GM21576 (cell line): ENCODE measurements at regions not wholly inside any gene's neighbourhood (a gene's known extent, or its start where the extent isn't known, plus 50 kb on each side); places are given as distances from the start of the nearest gene placed in this dataset.
"Not testable (repeated sequence)": the region's sequence is repeated elsewhere in the genome, so short reads cannot be mapped to it uniquely, and the experiment has no call there.

Source experiments
- ATAC-seq: cut with Tn5 transposase; IDR thresholded peaks from one replicate; pipeline ENCODE4 v1.9.1; 2021; ENCODE audit warnings: mild to moderate bottlenecking, moderate library complexity; ENCODE audit not compliant: unreplicated experiment

DNA sequence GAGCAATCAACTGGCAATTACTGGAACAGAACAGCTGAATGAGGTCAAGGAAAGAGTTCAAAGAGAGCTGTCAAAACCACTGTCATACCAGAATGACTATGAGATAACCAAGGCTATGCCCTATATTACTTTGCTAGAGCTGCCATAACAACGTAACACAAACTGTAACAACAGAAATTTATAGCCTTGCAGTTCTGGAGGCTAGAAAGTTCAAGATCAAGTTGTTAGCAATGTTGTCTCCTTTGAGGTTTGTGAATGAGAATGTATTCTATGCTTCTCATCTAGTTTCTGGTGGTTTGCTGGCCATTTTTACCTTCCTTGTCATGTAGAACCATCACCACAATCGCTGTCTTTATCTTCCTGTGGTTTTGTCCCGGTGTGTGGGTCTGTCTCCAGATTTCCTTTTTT, 1323.0 kb upstream of the GJE1 start:
- peak; percentile 75 for ATAC-seq

DNA sequence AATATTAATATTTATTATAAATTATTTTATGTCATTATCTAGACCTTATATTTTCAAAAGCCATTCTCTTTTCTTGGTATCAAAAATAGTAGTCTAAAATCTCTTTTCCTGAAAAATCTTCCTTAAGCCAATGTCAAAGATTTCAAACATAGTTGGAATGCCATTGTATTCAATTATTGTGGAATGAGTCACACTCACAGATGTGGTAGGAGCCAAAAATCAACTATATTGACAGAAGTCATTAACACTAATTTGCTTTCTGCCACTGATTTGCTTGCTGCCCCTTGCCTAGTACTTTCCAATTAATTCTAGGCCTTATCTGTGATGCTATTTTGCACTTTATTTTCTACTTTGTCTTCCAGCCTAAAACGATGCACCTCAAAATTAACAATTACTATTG, 1326.3 kb upstream of the GJE1 start:
- no peak for ATAC-seq

DNA sequence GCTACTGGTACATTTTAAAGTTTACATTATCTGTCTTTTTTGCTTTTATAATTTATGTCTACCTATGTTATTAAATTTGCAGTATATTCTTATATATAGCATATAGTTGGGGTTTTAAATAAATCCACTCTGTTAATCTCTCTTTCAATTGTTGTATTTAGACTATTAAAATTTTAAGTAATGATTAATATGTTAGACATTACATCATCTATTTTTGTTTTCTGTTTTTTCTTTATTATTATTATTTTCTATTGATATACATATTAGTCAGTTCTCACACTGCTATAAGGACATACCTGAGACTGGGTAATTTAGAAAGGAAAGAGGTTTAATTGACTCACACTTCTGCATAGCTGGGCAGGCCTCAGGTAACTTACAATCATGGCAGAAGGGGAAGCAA, 1338.2 kb upstream of the GJE1 start:
- ATAC-seq: no peak

DNA sequence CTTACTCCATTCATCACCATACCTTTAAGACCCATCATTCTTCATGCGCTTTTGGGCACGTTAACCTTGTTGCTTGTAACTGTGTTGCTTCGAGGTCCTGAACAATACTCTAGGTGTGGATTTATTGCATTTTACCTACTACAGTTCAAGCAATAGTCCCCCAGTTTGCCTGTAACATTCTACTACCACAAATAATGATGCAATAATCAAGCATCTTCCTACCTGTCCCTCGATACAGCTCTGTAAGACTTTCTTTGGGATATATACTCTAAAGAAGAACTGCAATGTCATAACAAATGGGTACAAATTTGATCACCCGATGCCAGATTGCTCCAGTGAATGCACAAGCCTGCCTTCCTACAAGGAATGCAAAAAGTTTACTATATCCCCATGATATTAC, 1342.6 kb upstream of the GJE1 start:
- no peak for ATAC-seq

DNA sequence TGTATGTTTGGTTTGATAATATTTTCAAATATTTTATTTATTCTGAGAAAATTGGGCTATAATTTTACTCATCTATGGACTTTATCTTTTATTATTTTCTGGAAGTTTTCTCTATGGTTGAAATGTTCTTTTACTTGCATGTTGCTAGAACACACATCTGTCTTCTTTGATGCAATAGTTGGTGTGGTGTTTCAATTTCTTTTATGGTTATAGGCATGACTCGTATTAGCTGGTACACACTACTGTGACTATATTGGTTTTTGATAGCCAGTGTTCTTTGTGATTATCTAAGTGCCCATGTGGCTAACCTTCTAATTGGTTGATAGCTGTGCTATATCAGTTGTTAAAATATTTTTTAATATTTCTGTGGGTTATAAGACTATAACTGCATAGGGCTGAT, 1343.3 kb upstream of the GJE1 start:
- no peak for ATAC-seq

DNA sequence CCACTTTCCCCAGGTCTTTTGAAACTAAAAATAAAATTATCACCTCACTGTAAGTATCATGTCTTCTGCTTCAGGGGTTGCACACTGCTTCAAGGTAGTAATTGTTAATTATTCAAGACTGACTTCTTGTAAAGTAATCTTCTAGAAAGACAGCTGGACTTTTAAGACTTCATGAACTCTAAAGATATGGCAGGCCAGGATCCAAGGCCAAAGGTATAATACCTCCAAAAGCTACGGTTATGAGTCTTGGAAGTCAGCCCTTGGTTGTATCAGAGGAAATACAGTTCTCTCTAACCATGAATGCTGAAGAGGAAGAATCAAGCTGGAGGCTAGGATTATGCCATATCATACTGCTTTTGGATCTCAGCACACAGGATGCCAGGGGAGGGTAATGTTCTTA, 1346.8 kb upstream of the GJE1 start:
- ATAC-seq: no peak

DNA sequence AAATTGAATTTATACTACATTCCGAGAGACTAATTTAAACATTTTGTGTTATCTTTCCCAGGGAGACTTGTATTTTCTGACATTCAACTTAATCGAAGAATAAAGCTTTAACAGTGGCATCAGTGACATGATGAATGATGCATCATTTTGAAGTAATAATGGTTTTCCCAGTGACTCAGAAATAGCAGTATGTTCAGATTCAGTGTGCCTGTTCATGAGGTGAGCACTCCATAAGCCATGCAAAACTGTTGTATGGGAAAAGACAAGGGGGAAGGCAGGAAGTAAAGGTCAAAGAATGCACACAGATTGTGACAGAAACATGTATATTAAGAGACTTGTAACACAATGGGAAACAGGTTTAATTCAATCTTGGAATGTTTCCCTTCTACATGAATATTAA, 1348.2 kb upstream of the GJE1 start:
- no peak for ATAC-seq

DNA sequence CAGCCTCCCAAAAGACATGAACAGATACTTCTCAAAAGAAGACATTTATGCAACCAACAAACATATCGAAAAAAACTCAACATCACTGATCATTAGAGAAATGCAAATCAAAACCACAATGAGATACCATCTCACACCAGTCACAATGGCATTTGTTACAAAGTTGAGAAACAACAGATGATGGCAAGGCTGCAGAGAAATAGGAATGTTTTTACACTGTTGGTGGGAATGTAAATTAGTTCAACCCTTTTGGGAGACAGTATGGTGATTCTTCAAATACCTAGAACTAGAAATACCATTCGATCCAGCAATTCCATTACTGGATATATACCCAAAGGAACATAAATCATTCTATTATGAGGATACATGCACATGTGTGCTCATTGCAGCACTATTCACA, 1349.2 kb upstream of the GJE1 start:
- ATAC-seq: not testable (repeated sequence)

DNA sequence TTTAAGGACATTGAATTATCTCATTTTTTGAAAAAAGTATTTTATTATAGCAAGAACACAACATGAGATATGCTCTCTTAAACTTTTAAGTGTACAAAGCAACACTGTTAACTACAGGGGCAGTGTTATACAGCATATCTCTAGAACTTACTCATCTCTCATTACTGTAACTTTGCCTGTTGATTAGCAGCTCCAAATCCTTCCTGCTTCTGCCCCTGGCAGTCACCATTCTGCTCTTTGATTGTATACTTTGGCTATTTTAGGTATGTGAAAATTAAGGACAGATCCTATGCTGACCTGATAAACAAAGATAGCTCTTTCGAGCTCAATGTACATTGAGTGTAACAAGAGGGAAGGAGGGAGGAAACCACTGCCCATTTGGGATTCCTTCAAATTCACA, 1349.8 kb upstream of the GJE1 start:
- ATAC-seq: no peak

DNA sequence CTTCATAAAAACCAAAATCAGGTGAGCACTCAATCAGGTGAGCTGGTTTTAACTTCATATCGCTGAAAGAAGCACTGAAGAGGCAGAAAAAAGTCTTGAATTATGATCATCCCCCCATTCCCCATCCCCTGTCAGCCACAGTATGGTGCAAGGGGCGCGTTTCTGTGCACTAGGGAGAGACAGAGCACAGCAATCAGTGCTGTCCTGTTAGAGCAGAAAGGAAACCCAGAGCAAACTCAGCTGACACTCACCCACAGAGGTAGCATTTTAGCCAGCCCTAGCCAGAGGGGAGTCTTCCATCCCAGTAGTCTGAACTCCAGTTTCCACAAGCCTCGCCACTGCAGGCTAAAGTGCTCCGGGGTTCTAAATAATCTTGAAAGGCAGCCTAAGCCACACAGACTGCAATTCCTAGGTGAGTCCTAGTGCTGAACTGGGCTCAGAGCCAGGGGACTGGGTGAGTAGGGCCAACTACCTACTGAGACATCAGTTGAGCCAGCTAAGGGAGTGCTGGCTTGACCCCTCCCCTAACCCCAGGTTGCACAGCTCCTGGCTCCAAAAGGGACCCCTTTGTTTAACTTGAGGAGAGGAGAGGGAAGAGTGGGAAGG, 1352.6 kb upstream of the GJE1 start:
- ATAC-seq: no peak

DNA sequence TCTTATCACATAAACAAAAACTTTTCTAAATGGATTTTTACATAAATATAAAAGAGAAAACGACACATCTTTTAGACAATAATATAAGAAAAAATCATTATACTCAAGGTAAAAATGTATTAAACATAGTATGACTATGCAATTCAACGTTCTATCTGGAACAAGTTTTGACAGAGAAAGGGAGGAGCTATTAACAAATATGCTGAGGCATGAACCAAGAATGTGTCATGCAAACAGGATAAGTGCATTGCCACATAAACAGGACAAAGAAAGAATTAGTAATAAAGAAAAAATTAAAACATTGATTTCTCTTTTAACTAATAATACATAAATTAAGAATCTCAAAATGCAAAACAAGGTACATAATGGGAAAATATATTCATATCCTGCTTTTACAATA, 1353.4 kb upstream of the GJE1 start:
- no peak for ATAC-seq

DNA sequence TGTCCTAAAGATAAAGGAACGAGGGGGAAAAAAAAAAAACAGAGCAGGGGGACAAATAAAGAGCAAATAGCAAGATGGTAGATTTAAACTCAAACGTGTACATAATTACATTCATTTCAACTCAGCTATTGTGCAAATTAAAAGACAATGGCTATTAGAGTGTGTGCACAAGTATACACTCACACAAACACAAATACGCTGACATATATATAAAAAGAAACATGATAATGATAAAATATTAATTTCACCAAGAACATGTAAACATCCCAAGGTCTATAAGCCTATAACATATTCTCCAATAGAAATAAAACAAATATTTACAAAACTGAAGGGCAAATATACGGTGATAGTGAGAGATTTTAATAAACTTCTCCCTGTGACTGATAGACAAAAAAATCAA, 1354.9 kb upstream of the GJE1 start:
- ATAC-seq: no peak

DNA sequence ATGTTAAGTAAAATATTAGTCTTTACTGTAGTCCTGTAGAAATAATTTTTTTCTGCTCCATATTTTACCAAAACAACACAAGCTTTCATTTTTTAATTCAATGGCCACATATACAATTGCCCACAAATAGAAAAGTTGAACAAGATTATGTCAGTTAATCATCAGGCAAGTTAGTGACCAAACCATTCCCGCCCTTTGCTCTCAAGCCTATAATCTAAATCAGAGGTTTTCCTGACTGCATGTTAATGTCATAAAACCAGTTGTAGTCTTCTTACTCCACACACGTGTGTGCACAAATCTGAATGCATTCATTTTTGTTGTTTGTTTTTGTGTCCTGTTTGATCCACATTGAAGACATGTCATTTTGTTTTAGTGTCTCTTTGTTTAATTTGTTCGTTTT, 1357.7 kb upstream of the GJE1 start:
- no peak for ATAC-seq

DNA sequence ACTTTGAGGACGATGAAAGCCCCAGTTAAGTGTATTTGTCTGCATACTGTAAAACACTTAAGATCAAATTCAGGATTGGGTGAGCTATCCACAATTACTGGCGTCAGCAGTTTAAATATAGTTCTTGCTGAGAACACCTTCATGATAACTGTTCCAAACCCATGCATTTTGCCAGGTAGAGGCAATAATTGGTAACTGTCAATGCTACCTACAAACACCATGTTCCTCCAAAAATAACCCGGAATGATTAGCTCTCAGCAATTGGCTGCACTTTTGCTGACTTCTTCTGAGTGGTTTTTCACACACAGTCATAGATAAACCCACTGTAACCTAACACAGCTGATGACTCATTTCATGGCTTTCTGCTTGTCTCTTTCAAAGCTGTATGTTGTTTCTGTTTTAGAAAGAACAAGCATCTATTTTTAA, 1358.6 kb upstream of the GJE1 start:
- peak; percentile 96 for ATAC-seq

DNA sequence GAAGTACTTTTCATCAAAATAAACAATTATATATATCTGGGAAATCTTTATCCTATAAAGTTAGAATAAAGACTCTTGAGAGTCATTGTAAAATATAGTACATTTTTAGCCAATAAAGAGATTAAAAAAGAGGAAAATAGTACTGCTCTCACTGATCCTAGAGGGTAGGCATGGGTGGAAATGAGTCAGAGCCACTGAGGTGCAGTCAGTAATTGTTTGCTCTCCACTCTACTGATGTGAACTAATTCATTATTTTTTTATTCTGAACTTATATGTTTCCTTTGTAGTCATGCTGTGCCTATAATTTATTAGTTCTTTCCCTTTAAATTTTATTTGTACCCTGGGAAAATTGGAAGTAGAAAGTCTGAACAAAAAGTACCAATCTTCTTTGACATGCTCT, 1359.4 kb upstream of the GJE1 start:
- no peak for ATAC-seq

DNA sequence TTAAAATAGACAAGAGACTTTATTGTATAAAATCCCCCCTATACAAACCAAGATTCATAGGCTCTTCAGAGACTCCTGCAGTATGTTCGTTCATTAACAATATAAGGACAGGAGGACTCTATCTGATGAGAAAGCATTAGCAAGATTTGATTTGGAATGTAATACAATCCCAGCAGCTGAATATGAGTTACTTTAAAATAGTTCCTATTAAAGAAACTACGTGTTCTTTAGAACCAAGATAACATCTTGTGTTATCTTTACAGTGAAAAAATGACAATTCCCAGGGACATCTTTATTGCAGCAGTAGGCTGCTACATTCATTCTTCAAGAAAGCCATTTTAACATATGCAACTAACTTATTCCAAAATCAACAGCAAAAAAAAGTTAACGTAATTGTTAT, 1360.1 kb upstream of the GJE1 start:
- no peak for ATAC-seq

DNA sequence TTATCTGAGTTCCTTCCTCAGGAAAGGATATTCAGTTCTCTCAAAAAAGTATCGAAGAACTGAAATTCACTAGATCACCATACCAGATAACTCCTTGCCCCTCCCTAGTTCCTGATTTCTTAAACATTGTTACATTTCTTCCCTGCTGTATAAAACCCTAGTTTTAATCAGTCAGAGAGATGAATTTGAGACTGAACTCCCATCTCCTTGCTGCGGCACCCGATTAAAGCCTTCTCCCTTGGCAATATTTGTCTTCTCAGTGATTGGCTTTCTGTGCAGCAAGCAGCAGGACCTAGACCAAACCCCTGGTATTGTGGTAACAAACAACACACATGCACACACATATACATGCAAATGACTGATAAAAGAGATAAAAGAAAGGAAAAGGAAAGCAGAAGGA, 1364.6 kb upstream of the GJE1 start:
- no peak for ATAC-seq

DNA sequence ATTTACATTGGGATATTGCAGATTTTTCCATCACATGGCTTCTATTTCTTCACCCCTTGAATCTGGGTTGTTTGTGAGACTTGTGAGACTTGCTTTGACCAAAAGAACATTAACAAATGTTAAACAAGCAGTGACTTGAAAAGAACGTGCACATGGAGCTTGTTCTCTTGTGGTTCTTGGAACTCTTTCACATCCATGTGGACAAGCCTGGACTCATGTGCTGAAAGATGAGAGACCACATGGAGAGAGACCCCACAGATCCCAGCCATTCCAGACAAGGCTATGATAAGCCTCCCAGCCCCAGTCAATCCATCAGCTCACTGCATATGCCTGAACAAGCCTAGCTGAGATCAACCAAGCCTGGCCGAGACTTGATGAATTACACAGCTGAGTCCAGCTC, 1365.7 kb upstream of the GJE1 start:
- no peak for ATAC-seq

DNA sequence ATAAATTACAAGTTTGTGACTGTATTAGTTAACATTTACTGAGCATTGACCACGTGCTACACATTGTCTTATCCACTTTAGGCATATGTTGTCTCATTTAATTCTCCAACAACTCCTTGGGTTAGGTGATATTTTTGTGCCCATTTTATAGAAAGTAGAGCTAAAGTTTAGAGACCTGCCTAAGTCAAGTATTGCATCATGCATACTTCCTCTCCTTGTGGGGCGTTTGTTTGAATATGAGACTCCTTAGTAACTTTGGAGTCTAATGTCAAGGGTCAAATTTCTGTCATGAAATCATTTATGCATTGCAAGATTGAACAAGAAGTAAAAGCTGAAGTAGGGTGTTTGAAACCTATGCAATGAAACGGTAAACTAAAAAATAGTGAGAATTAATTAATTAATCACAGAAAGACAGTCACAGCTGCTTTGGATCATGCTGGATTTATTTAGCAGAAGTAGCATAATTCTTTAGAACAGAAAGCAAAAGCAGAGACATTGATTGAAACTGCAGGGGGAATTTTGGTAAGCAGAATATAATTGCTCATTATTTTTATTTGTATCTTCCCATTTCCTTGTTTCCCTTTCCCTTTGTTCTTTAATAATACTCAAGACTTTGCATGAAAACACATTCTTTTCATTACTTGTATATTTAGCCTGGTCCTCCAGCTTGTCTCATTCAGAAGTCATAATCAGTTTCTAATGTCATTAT, 1374.4 kb upstream of the GJE1 start:
- ATAC-seq: no peak

DNA sequence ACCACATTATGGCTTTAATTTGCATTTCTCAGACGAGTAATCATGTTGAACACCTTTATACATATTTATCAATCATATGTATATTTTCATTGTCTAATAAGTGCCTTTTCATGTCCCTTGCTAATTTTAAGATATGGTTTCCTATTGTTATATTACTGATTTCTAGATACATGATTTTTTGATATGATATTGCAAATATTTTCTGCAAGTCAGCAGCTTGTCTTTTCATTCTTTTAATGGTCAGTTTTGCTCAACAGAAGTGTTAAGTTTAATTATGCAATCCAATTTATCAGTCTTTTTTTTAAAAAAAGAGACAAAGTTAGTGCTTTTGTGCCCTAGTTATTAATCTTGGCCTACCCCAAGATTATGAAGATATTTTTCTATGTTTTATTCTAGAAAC, 1377.8 kb upstream of the CITED2 start:
- no peak for ATAC-seq

DNA sequence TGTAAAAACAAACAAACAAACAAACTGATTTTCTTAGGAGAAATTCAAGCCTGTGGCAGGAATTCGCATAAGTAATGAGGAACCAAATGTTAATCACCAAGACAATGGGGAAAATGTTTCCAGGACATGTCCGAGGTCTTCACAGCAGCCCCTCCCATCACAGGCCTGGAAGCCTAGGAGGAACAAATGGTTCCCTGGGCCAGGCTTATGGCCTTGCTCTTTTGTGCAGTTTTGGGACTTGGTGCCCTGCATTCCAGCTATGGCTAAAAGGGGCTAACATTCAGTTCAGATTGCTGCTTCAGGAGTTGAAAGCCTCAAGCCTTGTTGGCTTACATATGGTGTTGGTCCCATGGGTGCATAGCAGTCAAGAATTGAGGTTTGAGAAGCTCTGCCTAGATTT, 1372.7 kb upstream of the CITED2 start:
- no peak for ATAC-seq

DNA sequence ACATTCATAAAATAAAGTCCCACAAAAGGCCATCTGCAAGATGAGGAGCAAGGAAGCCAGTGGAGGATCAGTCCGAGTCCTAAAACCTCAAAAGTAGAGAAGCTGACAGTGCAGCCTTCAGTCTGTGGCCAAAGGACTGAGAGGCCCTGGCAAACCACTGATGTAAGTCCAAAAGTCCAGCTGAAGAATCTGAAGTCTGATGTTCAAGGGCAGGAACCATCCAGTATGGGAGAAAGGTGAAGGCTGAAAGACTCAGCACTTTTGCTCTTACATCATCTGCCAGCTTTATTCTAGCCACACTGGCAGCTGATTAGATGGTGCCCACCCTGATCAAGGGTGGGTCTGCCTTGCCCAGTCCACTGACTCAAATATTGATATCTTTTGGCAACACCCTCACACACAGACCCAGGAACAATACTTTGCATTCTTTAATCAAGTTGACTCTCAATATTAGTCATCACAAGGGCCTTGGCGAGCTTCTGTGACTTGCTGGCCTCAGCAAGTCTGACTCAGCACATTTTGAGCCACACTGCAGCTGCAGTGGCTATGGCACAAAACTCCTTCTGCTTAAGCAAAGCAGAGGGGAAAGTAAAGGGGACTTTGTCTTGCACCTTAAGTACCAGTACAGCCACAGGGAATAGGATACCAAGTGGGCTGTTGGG, 1370.3 kb upstream of the CITED2 start:
- peak; percentile 70 for ATAC-seq

DNA sequence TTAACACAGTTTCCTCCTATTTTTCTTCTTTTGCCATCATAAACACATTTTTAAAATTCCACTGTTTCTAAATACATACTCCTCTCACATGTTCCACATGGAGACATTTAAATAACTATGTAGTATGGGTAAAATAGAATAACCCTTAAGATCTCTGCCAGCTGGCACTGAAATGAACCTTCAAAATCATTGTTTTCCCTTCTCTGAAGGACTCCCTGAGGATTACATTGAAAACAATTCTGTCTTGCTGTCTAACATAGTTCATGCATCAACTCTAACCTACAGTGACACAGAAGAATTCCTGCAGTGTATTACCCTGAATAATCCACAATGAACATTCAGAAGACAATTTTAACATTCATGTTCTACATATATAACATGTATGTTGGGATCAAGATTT, 1361.8 kb upstream of the CITED2 start:
- no peak for ATAC-seq
